ENCODE measurements at regions not wholly inside any gene's neighbourhood (a gene's known extent, or its start where the extent isn't known, plus 50 kb on each side); places are given as distances from the start of the nearest gene placed in this dataset.

DNA sequence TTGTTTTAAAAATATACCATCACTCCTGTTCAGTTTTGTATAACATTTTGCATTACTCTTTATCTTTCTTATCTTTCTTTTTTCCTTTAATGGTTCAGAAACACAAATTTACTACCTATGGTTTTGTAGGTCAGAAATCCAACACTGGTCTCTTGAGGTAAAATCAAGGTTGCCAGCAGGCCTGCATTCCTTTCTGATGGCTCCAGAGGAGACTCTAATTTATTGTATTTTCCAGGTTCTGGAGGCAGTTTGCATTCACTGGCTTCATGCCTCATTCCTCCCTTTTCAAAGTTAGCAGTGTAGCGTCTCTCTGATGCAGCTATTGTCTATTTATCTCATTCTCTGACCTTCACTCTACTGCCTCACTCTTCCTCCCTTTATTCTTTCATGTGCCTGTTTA is 767.4 kb downstream of the SLITRK6 start:
- no peak for DNase-seq

DNA sequence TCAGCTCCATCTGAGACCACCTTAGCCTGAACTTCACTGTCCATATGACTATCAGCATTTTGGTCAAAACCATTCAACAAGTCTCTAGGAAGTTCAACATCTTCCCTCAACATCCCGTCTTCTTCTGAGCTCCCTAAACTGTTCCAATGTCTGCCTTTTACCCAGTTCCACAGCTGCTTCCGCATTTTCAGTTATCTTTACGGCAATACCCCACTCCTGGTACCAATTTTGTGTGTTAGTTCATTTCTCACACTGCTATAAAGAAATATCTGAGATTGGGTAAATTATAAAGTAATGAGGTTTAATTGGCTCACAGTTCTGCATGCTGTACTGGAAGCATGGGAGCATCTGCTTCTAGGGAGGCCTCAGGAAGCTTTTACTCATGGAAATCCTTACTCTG is 771.2 kb downstream of the SLITRK6 start:
- DNase-seq: no peak

DNA sequence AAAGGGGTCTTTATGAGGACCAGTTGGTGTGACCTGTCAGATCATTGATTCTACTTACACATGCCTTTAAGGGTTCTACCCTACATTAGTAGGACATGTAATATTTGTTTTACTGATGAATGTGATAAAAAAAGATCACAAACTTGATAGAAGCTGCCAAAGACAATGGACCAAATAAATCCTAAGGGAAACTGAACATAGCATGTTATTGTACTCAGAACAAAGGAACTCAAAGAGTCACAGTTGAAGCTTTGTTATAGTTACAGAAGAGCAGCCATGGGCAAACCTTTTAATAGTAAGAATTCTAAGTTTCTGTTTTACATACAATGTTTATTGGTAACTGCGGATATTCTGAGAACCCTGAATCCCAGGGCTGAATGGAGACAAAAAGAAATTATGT is 780.1 kb downstream of the SLITRK6 start:
- DNase-seq: no peak

DNA sequence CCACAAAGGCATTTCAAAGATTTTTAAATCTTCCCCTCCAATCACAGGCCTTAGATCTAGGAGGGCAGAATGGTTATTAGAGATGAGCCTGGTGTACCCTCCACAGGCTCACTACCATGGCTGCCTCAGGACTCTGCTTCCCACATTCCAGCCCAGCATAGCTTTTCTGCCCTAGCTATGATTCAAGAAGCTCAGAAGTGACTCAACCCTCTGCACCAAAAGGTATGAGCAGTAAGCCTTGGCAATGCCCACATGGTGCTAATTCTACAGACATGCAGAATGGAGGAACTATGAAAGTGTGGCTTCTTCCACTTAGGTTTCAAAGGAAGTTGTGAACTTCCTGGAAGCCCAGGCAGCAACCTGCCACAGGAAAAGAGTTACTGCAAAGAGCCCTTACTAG is 786.2 kb downstream of the SLITRK6 start:
- no peak for DNase-seq

DNA sequence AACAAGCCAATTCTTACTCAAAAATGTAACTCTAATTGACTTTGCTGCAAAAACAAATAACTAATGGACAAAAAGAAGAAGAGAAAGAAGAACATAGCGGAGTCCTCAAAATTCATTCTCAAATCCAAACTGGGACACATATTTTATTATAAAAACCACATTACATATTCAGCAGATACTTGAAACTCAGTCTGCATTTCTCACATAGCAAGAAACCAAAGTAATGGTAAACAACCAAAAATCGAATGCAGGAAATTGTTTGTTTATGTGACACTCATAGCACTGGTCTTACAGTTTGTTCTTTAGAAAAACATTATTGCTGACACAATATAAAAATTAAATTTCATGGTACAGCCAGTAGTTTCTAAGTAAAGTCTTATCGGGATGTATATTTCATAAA is 789.8 kb downstream of the SLITRK6 start:
- DNase-seq: no peak

DNA sequence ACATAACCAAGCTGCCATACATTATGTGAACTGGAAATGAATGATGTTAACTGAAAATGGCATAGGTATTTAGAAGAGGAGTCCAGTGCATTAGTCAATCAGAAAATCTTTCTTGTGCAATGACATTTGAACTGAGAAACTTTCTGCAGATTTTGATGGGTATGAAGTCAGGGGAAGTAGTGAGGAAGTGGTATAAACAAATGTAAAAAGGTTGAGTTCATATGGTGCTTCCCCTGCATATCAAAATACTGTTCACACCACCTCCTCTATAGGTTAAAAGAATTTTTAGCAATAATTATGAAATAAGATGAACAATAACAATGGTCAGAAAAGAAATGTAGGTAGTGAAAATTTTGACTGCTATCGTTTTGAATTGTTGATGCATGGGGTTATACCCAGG is 800.0 kb downstream of the SLITRK6 start:
- DNase-seq: no peak

DNA sequence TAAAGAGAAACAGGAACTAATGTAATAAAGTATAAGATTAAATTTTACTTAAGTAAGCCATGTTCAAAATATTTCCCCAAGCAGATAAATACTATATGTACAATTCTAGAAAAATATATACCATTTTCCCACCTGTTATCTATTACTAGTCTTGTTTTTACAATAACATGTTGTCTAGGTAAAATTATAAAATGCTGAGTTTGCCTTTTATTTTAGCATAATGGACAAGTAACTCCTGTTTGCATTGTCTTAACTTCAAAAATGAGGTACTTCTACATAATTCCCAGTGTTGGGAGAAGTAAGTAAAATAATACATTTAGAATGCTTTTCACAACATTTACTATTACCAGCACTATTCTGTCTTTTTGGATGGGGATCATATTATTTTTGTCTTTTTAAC is 800.5 kb downstream of the SLITRK6 start:
- no peak for DNase-seq

DNA sequence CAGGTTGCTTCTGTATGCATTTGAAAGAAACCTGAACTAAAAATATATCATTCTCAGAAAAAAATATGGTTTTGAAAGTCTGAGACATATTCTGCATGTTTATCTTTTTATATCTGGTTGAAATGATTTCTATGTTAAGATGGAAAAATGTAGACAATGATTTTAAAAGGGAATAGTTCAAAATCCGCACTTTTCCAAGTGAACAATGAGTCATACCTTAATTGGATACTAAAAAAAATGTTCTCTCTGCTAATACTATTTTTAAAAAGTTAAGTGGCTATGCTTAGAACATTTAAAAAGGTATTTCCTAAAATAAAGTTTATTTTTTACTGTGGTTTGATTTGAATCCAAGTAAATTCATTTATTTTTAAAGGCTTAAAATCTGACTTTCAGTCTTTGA is 801.4 kb downstream of the SLITRK6 start:
- no peak for DNase-seq

DNA sequence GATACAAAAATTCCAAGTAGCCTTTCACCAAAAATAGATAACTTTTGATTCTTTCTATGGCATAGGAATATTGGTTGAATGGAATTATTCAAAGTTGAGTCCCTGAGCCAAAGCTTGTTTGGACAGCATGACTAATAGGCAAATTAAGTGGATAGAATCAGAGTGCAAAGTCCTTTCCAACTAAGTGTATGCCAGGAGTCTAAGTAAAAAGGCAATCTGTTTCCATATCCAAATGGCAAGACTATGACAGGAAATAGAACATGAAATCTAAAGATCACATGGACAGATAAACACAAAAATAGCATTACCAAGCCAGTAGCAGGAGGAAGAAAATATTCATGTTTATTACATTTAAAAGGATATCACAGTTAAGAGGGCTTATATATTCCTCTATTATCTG is 804.6 kb downstream of the SLITRK6 start:
- DNase-seq: no peak

DNA sequence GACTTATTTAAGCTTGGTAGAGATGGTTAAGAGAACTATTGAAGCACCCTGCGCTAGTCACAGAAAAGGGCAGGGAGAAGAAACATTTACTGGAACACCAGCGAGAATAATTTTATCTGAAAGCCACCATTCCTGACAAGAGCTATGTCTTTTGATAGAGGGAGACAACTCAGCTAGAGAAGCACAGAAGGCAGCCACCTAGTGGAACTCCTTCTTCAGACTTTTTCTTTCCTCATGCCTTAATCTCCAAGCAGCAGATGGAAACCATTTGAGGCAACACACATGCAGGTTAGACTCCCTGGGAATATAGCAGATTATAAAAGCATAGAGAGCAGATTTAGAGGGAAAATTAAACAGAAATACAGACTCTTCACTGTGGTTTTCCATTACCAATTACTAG is 813.4 kb downstream of the SLITRK6 start:
- DNase-seq: no peak

DNA sequence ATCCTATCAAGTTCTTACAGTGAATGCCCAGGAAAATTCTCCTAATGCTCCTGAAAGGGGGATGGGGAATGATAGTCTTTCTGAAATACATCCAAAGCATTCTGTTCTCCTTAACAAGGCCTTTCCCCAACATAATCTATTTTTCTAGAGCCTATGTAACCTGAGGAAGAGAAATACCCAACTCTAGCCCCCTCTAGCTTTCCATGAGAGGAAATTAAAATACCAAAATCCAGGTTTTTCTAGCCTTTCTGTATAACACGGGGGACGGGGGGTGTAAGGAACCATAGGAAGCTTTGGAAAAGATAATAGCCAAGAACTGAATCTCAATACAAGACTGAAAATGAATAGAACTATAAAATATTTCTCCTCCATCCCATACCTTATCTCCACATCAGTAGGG is 815.9 kb downstream of the SLITRK6 start:
- no peak for DNase-seq

DNA sequence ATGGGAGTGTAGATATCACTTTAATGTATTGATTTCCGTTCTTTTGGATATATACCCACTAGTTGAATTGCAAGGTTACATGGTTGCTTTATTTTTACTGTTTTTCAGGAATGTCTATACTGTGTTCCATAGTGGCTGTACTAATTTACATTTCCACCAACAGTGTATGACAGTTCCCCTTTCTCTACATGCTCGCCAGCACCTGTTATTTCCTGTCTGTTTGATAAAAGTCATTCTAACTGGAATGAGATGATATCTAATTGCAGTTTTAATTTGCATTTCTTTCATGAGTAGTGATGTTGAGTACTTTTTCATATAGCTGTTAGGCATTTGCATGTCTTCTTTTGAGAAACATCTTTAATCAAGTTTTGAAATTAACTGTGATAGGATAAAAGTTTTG is 818.6 kb downstream of the SLITRK6 start:
- DNase-seq: no peak

DNA sequence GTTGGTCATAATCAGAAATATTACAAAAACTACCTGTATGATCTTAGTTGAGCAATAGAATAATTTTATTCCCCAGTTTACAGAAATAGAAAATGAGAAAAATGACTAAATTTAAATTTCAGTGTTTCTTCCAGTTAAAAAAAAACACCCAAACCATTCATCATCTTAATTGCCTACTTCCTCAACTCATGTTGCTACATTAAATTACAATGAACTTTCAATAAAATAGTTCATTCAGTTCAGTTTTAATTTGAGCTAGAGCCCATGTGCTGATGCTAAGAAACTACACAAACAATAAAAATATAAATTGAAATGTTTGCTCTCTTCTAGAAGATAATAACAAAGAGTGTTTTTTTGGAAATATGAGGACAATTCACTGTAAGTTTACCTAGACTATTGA is 820.4 kb downstream of the SLITRK6 start:
- no peak for DNase-seq

DNA sequence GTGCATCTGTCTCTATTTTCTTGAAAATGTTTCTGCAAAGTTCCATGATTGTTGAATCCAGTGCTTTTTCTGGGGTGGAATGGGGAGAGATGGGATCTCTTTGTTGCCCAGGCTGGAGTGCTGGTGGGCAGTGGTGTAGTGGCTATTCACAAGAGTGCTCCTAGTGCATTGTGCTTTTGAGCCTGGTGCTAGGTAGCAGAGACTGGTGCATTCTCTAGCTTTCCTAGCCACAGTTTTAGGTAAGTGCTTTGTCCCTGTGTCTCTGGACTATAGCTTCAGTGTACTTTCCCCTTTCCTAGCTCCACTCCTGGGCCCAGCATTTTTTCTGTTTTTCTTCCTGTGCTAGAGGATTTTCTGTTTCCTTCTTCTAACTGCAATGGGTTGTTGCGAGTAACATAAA is 825.6 kb downstream of the SLITRK6 start:
- DNase-seq: no peak

DNA sequence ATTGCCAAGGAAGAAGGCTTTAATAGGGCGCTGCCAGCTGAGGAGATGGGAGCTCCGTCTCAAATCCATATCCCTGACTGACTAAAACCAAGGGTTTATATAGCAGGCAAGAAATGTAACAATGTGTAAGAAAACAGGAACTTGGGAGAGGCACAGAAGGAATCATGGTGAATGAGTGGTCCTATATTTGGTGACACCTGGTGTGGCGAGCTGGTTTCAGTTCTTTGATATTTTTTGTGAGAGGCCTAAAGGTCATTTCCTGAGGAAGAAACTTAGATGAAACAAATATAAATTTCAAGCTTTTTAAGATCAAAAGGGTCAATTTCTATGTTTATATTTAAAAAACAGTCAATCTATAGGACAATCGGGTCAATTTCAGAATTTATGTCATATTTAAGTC is 826.3 kb downstream of the SLITRK6 start:
- no peak for DNase-seq

DNA sequence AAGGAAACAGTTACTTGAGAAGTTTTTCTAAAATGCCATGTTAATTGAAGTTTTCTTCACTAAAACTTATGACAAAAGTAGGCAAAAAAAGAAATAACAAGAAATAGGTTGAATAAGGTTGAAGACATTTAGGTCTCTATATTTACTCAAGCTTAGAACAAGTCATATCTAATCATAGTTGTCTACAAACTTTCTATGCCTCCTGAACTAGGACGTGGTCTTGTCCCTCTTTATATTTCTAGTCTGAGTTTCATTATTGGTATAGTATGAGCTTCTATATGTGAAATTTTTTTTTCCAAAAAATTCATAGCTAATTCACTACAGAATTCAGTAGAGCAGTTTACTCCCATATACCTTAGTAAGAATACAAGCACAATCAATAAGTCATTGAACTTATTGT is 836.4 kb downstream of the SLITRK6 start:
- DNase-seq: no peak

DNA sequence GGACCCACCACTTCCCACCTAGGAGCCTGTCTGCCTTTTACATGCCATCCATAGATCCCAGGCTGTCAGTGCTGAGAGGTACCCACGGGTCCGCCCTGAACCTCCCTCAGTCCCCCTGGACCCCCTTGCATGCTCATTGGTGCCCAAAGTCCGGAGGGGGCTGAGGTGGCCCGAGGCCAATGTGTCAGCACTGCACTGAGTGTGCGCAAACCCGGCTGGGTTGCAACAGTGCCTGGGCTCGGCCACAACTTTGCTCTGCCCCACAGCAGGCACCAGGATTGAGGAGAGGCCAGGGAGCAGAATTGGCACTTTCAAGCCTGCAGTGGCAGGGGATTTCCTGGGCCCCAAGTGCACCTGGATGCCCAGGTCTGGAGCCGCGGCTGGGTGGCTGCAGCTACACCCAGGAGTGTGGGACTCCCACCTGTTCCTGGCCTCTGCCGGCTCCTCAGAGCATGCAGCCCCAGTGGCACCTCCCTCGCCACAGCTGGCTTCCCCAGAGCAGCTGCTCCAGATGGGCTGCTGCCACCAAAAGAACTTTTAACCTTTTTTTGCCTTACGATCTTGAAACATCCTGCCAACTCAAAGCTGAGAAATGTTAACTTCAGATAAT is 837.0 kb downstream of the SLITRK6 start:
- DNase-seq: no peak

DNA sequence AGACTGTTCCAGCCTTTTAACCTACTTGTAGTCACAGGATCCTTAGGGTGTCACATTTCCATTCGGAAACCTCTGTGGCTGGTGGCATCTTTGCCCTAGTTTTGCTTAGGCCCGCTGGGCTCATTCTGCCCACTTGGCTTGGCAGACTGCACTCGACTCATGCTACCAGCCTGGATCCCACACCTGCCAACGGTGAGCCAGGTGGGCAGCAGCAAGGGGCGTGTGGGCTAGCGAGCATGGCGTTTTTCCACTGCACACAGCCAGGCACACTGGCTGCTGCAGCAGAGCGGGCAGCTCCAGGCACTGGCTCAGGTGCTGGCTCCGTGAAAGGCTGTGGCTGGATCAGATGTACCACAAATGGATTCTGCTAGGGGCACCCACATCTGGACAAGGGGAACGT is 838.2 kb downstream of the SLITRK6 start:
- no peak for DNase-seq

DNA sequence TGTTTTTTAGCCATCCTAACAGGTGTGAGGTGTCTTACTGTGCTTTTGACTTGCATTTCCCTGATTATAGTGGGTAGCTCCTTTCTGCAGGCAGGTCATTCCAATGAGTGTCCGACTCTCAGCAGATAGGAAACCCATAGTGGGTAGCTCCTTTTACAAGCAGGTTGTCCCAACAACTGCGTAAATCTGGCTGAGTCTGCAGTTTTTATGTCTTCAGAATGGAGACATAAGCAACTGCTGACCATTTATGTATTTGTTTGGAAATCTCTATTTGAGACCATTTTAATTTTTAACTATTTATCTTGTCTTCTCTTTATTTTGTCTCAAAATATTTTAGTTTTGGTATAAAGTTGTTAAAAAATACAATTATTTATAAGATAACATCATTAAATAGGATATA is 839.4 kb downstream of the SLITRK6 start:
- no peak for DNase-seq

DNA sequence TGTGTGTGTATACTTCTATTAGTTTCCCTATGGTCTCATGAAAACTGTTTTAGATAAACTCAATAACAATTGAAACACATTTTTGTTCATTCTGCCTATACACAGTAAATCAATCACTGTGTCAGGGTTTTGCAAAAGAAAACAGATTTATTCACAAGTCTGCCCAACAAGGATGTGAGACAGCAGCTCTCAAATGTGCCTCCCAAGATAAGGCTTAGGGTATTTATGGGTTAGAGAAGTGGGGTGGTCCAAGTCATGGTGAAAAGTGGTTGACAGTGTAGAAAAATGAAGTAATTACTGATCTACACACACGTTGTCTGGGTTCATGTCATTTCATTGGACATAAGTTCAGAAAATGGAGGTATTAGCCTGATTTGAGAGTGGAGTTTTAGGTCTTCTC is 844.6 kb downstream of the SLITRK6 start:
- no peak for DNase-seq

DNA sequence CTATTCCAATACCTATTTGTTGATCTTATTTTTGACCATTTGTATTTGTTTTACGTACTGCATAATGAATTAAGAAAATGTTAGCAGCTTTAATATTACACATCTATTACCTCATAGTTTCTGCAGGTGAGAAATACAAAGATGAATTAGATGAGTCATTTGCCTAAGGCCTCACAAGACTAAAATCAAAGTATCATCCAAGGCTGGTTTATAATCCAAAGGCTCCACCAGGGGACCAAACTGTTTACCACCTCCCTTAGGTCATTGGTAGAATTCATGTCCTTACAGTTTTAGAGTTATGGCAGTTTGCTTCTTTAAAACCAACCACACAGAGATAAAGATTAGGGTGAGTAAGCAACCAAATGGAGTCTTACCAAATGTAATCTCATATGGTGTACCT is 848.1 kb downstream of the SLITRK6 start:
- no peak for DNase-seq

DNA sequence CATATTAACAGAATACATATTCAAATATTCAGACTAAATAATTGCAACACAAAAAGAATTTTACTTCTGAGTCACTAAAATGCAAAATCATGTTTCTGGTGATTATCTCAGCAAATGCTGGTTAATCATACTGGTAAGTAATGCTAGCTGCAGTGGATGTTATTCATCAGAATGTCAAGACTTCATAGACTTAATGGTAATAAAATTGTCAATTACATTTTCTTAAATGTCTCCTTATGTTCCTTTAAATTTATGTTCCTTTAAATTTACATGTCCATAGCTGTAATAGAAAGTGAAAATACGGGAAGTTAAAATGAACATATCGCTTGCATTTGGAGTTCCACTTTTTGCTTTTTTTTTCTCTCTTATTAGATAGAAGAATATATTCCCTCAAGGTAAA is 853.0 kb downstream of the SLITRK6 start:
- DNase-seq: no peak

DNA sequence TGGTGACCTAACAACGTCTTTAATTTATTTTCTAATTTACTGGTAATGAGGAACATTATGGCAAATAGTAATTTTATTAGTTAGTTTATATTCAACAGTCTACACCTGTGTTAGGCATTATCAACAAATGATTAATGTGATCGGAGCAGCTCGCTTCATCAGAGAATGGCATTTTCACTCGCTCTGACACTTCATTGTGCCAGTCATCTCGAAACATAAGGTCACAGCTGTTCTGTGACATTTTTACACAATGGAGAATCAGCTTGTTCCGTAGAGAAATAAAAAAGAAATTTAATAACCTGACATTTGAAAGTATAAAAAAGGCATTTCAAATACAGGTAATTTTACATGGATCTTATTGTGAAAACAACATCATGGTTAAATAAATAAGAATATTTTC is 858.4 kb downstream of the SLITRK6 start:
- no peak for DNase-seq

DNA sequence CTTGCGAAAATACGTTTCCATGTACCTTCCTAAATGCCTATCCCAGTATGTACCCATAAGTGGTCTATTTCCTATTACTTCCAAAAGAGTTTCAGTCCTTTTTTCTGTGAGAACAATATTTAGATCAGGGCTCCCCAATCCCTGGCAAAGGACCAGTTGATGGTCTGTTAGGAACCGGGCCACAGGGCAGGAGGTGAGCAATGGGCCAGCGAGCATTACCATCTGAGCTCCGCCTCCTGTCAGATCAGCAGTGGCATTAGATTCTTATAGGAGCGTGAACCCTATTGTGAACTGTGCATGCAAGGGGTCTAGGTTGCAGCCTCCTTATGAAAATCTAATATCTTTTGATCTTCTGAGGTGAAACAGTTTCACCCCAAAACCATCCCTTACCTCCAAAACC is 859.1 kb downstream of the SLITRK6 start:
- no peak for DNase-seq

DNA sequence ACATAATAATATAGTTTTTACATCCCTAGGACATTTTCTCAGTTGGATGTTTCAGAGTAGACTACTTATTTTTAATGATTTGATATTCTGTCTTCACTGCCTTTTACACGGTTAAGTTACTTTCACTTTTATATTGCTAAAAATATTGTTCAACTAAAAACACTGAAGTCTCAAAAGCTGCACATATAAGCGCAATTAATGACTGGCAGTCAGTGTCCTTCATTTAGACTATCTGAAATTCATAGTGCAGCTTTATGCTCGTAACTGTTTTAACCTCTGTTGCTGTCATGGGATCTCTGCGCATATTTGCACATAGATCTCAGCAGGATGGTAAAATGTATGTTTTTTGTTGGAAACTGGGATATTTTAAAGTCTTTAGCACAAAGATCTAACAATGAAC is 864.3 kb downstream of the SLITRK6 start:
- DNase-seq: no peak

DNA sequence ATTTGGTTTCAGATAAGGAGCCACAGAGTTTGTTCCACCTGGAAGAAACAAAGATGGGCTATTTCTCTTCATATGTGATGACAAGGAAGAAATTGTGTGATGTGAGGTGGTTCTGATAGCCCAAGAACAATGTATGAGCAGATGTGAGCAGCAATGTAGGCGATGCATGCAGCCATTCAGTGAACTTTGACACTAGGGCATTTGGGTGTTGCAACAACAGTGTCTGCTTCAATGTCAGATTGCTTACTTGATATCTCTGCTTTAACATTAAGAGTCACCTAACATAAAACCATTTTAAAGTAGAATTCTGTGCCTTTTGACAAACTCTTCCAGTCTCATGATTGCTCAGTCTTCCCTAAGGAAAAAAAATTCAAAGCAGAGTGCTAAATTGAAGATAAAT is 865.4 kb downstream of the SLITRK6 start:
- DNase-seq: no peak

Data from NCI-H345 (cell line).